Progenitor cell of endocrine pancreas (in vitro differentiated cells): ENCODE measurements at regions not wholly inside any gene's neighbourhood (a gene's known extent, or its start where the extent isn't known, plus 50 kb on each side); places are given as distances from the start of the nearest gene placed in this dataset.

Source experiments
- DNase-seq: peaks from one replicate; pipeline ENCODE4 v3.0.0; 2021; ENCODE audit warnings: low spot score; ENCODE audit not compliant: unreplicated experiment
- H3K27ac Mint-ChIP-seq: 2 replicates; pipeline ENCODE4 v1.8.0; 2021; ENCODE audit warnings: mild to moderate bottlenecking, moderate library complexity, mixed read lengths
- H3K27me3 Mint-ChIP-seq: 2 replicates; pipeline ENCODE4 v1.8.0; 2021; ENCODE audit warnings: mixed read lengths
- H3K36me3 Mint-ChIP-seq: 2 replicates; pipeline ENCODE4 v1.8.0; 2022; ENCODE audit warnings: mixed read lengths; ENCODE audit not compliant: insufficient read depth
- H3K4me1 Mint-ChIP-seq: 2 replicates; pipeline ENCODE4 v1.8.0; 2021; ENCODE audit warnings: low read depth, mixed read lengths
- H3K4me3 Mint-ChIP-seq: 2 replicates; pipeline ENCODE4 v1.8.0; 2021; ENCODE audit warnings: low read depth, mild to moderate bottlenecking, moderate library complexity, mixed read lengths
- H3K9me3 Mint-ChIP-seq: 2 replicates; pipeline ENCODE4 v1.8.0; 2021; ENCODE audit warnings: low read depth, mixed read lengths
- CTCF ChIP-seq: fragments of 200-600 bp; sonication (generic); IDR thresholded peaks from one replicate; pipeline ENCODE4 v1.5.0; 2021; ENCODE audit warnings: antibody characterized with exemption, mild to moderate bottlenecking; ENCODE audit not compliant: unreplicated experiment

GRCh38 chr9:11269036-11269435 lies 656.2 kb upstream of the PTPRD start:
- Mint-ChIP-seq H3K27ac (no peak overlapping the region), H3K9me3 (peaks cover 28% of the 10 kb centered on the region), H3K4me3 (no peak overlapping the region), H3K27me3 (no peaks in the 10 kb centered on the region), H3K36me3 (no peaks in the 10 kb centered on the region), H3K4me1 (no peaks in the 10 kb centered on the region)
- DNase-seq = no peak
- no peak for TF ChIP-seq CTCF

- Mint-ChIP-seq H3K9me3 (peaks cover 22% of the 10 kb centered on the region), H3K27me3 (no peaks in the 10 kb centered on the region), H3K36me3 (peaks cover 1% of the 10 kb centered on the region), H3K4me1 (peaks cover 7% of the 10 kb centered on the region), H3K4me3 (no peak overlapping the region), H3K27ac (peak overlapping the region; percentile 86)
- DNase-seq = no peak
- no peak for TF ChIP-seq CTCF
Observed at GRCh38 chr9:11275158-11275695, 662.4 kb upstream of the PTPRD start.

GRCh38 chr9:11312966-11313365 lies 700.2 kb upstream of the PTPRD start:
- H3K4me3 Mint-ChIP-seq = no peak overlapping the region
- H3K27ac Mint-ChIP-seq = no peak overlapping the region
- peaks cover 9% of the 10 kb centered on the region for H3K9me3 Mint-ChIP-seq
- DNase-seq = no peak
- TF ChIP-seq CTCF = no peak
- no peaks in the 10 kb centered on the region for H3K27me3 Mint-ChIP-seq
- H3K36me3 Mint-ChIP-seq = no peaks in the 10 kb centered on the region
- no peaks in the 10 kb centered on the region for H3K4me1 Mint-ChIP-seq

- H3K9me3 Mint-ChIP-seq = no peaks in the 10 kb centered on the region
- TF ChIP-seq CTCF = no peak
- DNase-seq = no peak
- H3K36me3 Mint-ChIP-seq = no peaks in the 10 kb centered on the region
- H3K27ac Mint-ChIP-seq = no peak overlapping the region
- no peaks in the 10 kb centered on the region for H3K27me3 Mint-ChIP-seq
- no peaks in the 10 kb centered on the region for H3K4me1 Mint-ChIP-seq
- no peak overlapping the region for H3K4me3 Mint-ChIP-seq
Observed at GRCh38 chr9:11318946-11319345, 706.1 kb upstream of the PTPRD start.

- no peak for DNase-seq
- Mint-ChIP-seq H3K36me3 (no peaks in the 10 kb centered on the region), H3K27me3 (no peaks in the 10 kb centered on the region), H3K9me3 (no peaks in the 10 kb centered on the region), H3K4me1 (no peaks in the 10 kb centered on the region), H3K27ac (no peak overlapping the region), H3K4me3 (no peak overlapping the region)
- peak; percentile 67 for TF ChIP-seq CTCF
Observed at GRCh38 chr9:11319538-11319937, 706.7 kb upstream of the PTPRD start.
